Naive thymus-derived CD4-positive, alpha-beta T cell (primary cell): ENCODE measurements at regions not wholly inside any gene's neighbourhood (a gene's known extent, or its start where the extent isn't known, plus 50 kb on each side); places are given as distances from the start of the nearest gene placed in this dataset.

Experiments used
- ATAC-seq: fragments of 150-1000 bp; cut with Tn5 transposase; 2 replicates; pipeline ENCODE4 v1.10.0; 2021; ENCODE audit warnings: mild to moderate bottlenecking, moderate library complexity
- CTCF ChIA-PET: fragments of 350-600 bp; sonication (Branson Sonifier 250); formaldehyde crosslinking; loops from one replicate; lab custom pipeline; 2021; ENCODE audit warnings: antibody characterized with exemption; lab: Charles Lee
- POLR2A ChIA-PET: fragments of 350-600 bp; sonication (Branson Sonifier 250); formaldehyde crosslinking; loops from one replicate; lab custom pipeline; 2021; ENCODE audit warnings: antibody characterized with exemption, inconsistent platforms; lab: Charles Lee
- DNase-seq, 9 donors: peaks; one replicate each; pipeline versions ENCODE4 v3.0.0 to v3.0.0-alpha.2; 2020 to 2022; ENCODE audit warnings: mixed read lengths in 1 of 9
- H3K27ac ChIP-seq: one replicate; pipeline ENCODE4 v1.7.0; 2013; ENCODE audit warnings: mild to moderate bottlenecking, low read depth, low read length, moderate library complexity
- H3K27me3 ChIP-seq, 2 donors: one replicate each; pipeline ENCODE4 v1.7.0; 2013; ENCODE audit warnings: low read length in 2 of 2, mild to moderate bottlenecking in 2 of 2, moderate library complexity in 2 of 2; ENCODE audit not compliant: control insufficient read depth in 2 of 2, insufficient read depth in 2 of 2
- H3K36me3 ChIP-seq, 3 experiments: 1 replicate in 2 of 3; 2 replicates in 1 of 3; pipeline ENCODE4 v1.7.0; 2013; ENCODE audit warnings: low read length in 3 of 3, mild to moderate bottlenecking in 3 of 3, moderate library complexity in 1 of 3; ENCODE audit not compliant: insufficient read depth in 3 of 3, control insufficient read depth in 2 of 3
- H3K4me1 ChIP-seq, 2 donors: one replicate each; pipeline ENCODE4 v1.7.0; 2013; ENCODE audit warnings: low read length in 2 of 2, mild to moderate bottlenecking in 2 of 2, moderate library complexity in 1 of 2; ENCODE audit not compliant: control insufficient read depth in 2 of 2, insufficient read depth in 2 of 2
- H3K4me3 ChIP-seq: 2 replicates; pipeline ENCODE4 v1.7.0; 2013; ENCODE audit warnings: mild to moderate bottlenecking, low read length
- H3K9me3 ChIP-seq, 3 experiments: 1 replicate in 2 of 3; 2 replicates in 1 of 3; pipeline ENCODE4 v1.7.0; 2013; ENCODE audit warnings: low read length in 3 of 3; ENCODE audit not compliant: control insufficient read depth in 2 of 3
- H3K27ac Mint-ChIP-seq, 9 donors: one replicate each; pipeline ENCODE4 v1.8.0; 2020 to 2022; ENCODE audit warnings: mixed read lengths in 9 of 9, mild to moderate bottlenecking in 8 of 9, moderate library complexity in 5 of 9, inconsistent platforms in 2 of 9
- H3K27me3 Mint-ChIP-seq, 5 donors: one replicate each; pipeline ENCODE4 v1.8.0; 2021 to 2022; ENCODE audit warnings: mixed read lengths in 5 of 5, mild to moderate bottlenecking in 1 of 5
- H3K36me3 Mint-ChIP-seq, 5 donors: one replicate each; pipeline ENCODE4 v1.8.0; 2020 to 2022; ENCODE audit warnings: mixed read lengths in 5 of 5, mild to moderate bottlenecking in 3 of 5, inconsistent platforms in 1 of 5
- H3K4me1 Mint-ChIP-seq, 7 donors: one replicate each; pipeline ENCODE4 v1.8.0; 2020 to 2022; ENCODE audit warnings: mixed read lengths in 7 of 7, mild to moderate bottlenecking in 3 of 7, inconsistent platforms in 1 of 7
- H3K4me3 Mint-ChIP-seq, 10 donors: one replicate each; pipeline ENCODE4 v1.8.0; 2020 to 2022; ENCODE audit warnings: mild to moderate bottlenecking in 10 of 10, mixed read lengths in 10 of 10, moderate library complexity in 6 of 10, inconsistent platforms in 2 of 10
- H3K9me3 Mint-ChIP-seq, 11 donors: one replicate each; pipeline ENCODE4 v1.8.0; 2020 to 2022; ENCODE audit warnings: mixed read lengths in 11 of 11, mild to moderate bottlenecking in 4 of 11, inconsistent platforms in 1 of 11, moderate library complexity in 1 of 11
- intact Hi-C, 2 donors: fragments of 100-400 bp; cut with micrococcal nuclease; formaldehyde crosslinking; loops; one replicate each; pipeline ENCODE4 v1.15.1; 2023

DNA sequence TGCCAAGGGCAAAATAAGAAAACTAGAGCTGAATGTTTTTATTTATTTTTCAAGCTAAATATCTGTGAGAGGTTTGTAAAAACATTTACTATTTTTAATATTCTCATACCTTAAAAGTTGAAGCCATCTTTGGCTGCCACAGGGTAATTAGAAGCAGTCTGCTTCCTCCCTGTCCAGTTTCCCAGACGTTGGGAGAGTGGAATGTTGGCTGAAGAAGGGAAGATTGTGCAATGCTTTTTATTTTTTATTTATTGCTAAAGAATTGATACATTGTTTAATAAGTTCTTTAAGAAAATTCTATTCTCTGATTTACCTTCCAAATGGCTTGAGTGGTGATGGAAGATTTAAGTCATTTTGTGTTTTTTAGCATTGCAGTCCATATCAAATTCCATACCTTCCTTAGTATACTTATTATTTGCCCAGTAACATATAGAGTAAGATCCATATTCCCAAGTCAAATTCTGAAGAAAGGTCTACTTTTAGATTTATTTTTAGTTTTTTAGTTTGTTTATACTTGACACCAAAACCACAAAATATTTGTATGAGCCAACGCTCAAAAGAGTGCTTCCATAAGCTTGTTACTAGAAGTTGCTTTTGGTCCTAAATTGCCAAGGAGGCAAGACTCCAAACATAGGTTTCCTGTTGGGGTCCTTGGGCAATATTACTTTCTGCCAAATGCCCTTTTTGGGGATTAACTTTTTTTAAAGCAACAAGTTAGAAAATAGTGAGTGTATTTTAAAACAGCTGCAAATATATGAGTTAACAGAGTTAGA lies 124.0 kb upstream of the CPM start:
- ATAC-seq, result no peak
- H3K27me3 Mint-ChIP-seq, result peaks cover 0 to 4% (median 0%) of the 10 kb centered on the region in 5 donors
- H3K4me3 Mint-ChIP-seq, result no peak overlapping the region
- CTCF ChIA-PET, result interaction anchor here (1.1 kb wide), 1 partner anchor 9 kb away, joined by 4 read pairs; no protein-coding TSS in a partner anchor
- H3K36me3 ChIP-seq, result no peaks in the 10 kb centered on the region
- no peaks in the 10 kb centered on the region for H3K9me3 Mint-ChIP-seq
- H3K36me3 Mint-ChIP-seq, result no peaks in the 10 kb centered on the region
- no peak overlapping the region for H3K27ac Mint-ChIP-seq
- no peak overlapping the region for H3K27ac ChIP-seq
- H3K27me3 ChIP-seq, result no peaks in the 10 kb centered on the region
- POLR2A ChIA-PET, result interaction anchor here (0.6 kb wide), 1 partner anchor 390 kb away, joined by 3 read pairs; no protein-coding TSS in a partner anchor
- no peaks in the 10 kb centered on the region for H3K9me3 ChIP-seq
- no peak for DNase-seq
- H3K4me1 ChIP-seq, result no peaks in the 10 kb centered on the region
- intact Hi-C loops, result no loop called here
- H3K4me3 ChIP-seq, result no peak overlapping the region
- peaks cover 0 to 28% (median 0%) of the 10 kb centered on the region in 7 donors for H3K4me1 Mint-ChIP-seq

DNA sequence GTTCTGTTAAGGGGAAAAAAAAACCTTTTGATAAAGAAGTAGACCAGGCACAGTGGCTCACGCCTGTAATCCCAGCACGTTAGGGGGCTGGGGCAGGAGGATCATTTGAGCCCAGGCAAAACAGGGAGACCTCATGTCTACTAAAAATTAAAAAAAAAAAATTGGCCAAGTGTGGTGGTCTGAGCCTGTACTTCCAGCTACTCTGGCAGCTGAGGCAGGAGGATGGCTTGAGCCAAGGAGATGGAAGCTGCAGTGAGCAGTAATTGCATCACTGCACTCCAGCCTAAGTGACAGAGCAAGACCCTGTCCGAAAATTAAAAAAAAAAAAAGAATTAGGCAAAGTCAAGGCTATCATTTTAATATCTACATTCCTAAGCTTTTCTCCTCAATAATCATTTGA lies 124.8 kb upstream of the CPM start:
- Mint-ChIP-seq H3K27ac (no peak overlapping the region), H3K9me3 (no peaks in the 10 kb centered on the region), H3K36me3 (no peaks in the 10 kb centered on the region), H3K4me1 (peaks cover 0 to 22% (median 0%) of the 10 kb centered on the region in 7 donors), H3K27me3 (peaks cover 0 to 4% (median 0%) of the 10 kb centered on the region in 5 donors), H3K4me3 (no peak overlapping the region)
- ChIA-PET CTCF (no interaction called here), POLR2A (no interaction called here)
- Histone ChIP-seq H3K27ac (no peak overlapping the region), H3K27me3 (no peaks in the 10 kb centered on the region), H3K4me1 (no peaks in the 10 kb centered on the region), H3K4me3 (no peak overlapping the region), H3K36me3 (no peaks in the 10 kb centered on the region), H3K9me3 (no peaks in the 10 kb centered on the region)
- DNase-seq, result no peak
- ATAC-seq, result no peak
- intact Hi-C loops, result no loop called here

DNA sequence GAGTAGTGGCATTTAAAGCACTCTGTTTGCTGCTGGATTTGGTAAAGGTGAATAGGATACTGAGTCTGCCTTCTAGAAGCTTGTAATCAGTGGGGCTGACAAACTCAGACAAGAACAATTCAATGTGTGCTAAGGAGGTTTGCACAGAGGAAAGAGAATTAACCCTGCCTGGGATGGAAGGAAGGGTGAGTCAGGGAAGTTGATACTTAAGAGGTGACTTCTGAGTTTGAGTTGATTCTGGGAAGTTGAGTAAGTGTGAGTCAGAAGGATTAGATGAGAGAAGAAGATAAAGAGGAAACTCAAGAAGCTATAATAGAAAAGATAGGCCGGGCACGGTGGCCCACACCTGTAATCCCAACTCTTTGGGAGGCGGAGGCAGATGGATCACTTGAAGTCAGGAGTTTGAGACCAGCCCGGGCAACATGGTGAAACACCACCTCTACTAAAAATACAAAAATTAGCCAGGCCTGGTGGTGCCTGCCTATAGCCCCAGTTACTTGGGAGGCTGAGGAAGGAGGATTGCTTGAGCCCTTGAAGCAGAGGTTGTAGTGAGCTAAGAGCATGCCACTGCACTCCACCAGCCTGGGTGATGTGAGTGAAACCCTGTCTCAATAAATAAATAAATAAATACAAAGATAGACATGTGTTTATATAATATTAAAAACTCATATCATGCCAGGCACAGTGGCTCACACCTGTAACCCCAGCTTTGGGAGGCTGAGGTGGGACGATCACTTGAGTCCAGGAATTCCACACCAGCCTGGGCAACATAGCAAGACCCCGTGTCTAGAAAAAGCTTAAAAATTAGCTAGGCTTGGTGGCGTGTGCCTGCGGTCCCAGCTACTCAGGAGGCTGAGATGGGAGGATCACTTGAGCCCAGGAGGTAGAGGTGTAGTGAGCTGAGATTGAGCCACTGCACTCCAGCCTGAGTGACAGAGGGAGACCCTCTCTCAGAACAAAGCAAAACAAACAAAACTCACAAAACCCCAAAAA lies 126.8 kb upstream of the CPM start:
- ChIA-PET CTCF (no interaction called here), POLR2A (interaction anchor here (0.7 kb wide), 1 partner anchor 315 kb away, joined by 3 read pairs; no protein-coding TSS in a partner anchor)
- H3K27ac ChIP-seq, result no peak overlapping the region
- peak overlapping the region in 1 of 9 donors; percentile 2 for H3K27ac Mint-ChIP-seq
- no peaks in the 10 kb centered on the region for H3K27me3 ChIP-seq
- ATAC-seq (peak; percentile 72), DNase-seq (no peak)
- H3K27me3 Mint-ChIP-seq, result peaks cover 0 to 4% (median 0%) of the 10 kb centered on the region in 5 donors
- peaks cover 0 to 19% (median 0%) of the 10 kb centered on the region in 7 donors for H3K4me1 Mint-ChIP-seq
- no peaks in the 10 kb centered on the region for H3K36me3 ChIP-seq
- no peaks in the 10 kb centered on the region for H3K4me1 ChIP-seq
- H3K4me3 ChIP-seq, result no peak overlapping the region
- no peak overlapping the region for H3K4me3 Mint-ChIP-seq
- H3K9me3 ChIP-seq, result no peaks in the 10 kb centered on the region
- H3K36me3 Mint-ChIP-seq, result no peaks in the 10 kb centered on the region
- no peaks in the 10 kb centered on the region for H3K9me3 Mint-ChIP-seq
- intact Hi-C loops, result no loop called here

DNA sequence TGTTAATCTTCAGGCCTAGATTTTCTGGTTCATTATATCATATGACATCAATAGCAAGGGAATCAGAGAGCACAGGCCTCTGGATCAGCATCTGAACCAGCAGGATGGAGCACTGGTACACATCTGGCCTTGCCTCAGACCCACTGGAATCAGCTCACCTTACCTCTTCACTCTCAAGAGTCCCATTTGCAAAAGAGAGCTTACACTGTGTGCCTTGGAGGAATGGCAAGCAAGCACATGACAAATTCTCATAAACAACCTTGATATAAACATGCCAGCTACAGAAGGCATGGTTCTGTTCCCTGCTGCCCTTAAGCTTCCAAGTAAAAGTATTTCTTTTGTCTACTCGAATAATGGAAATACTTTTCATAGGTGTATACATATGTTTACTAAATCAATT lies 128.6 kb upstream of the CPM start:
- ATAC-seq (no peak), DNase-seq (no peak)
- Histone ChIP-seq H3K4me3 (no peak overlapping the region), H3K27me3 (no peaks in the 10 kb centered on the region), H3K36me3 (no peaks in the 10 kb centered on the region), H3K9me3 (no peaks in the 10 kb centered on the region), H3K4me1 (no peaks in the 10 kb centered on the region), H3K27ac (no peak overlapping the region)
- Mint-ChIP-seq H3K4me3 (no peak overlapping the region), H3K27me3 (no peaks in the 10 kb centered on the region), H3K4me1 (peaks cover 0 to 14% (median 0%) of the 10 kb centered on the region in 7 donors), H3K27ac (no peak overlapping the region), H3K36me3 (no peaks in the 10 kb centered on the region), H3K9me3 (no peaks in the 10 kb centered on the region)
- CTCF ChIA-PET, result interaction anchor here (0.6 kb wide), 1 partner anchor 151 kb away, joined by 3 read pairs; no protein-coding TSS in a partner anchor
- POLR2A ChIA-PET, result no interaction called here
- intact Hi-C loops, result no loop called here

DNA sequence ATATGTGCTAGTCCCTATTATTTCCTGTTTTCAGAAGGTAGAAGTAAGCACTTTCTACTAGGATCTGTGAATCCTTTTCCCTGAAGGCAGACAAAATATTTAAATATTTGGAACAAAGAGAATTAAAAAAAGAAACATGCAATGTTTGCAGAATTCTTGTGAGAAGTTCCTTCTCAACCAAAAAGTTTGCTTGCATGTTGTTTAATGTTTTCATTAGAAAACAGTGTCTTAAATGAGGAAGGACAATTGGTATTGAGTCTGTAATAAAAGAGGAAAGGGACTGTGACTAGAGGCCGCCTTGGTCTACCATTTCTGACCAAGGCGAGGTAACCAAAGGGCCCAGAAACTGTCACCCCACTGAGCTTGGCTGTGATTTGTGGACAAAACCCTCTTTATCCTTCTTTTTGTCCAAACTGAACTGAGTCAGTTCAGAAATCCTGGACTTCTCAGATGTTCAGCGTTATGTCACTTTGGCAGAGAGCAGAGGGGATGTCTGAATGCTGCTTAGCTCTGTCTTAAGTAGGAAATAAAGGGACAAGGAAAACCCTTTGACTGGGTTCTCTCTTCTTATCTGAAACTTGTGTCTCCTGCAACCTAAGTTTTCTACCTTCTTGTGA lies 129.8 kb upstream of the CPM start:
- Histone ChIP-seq H3K4me1 (no peaks in the 10 kb centered on the region), H3K27ac (no peak overlapping the region), H3K36me3 (no peaks in the 10 kb centered on the region), H3K27me3 (no peaks in the 10 kb centered on the region), H3K9me3 (no peaks in the 10 kb centered on the region), H3K4me3 (no peak overlapping the region)
- intact Hi-C loops, result no loop called here
- Mint-ChIP-seq H3K9me3 (no peaks in the 10 kb centered on the region), H3K36me3 (no peaks in the 10 kb centered on the region), H3K27me3 (no peaks in the 10 kb centered on the region), H3K27ac (no peak overlapping the region), H3K4me1 (peaks cover 0 to 15% (median 0%) of the 10 kb centered on the region in 7 donors), H3K4me3 (no peak overlapping the region)
- DNase-seq, result no peak
- POLR2A ChIA-PET, result no interaction called here
- CTCF ChIA-PET, result no interaction called here
- no peak for ATAC-seq

DNA sequence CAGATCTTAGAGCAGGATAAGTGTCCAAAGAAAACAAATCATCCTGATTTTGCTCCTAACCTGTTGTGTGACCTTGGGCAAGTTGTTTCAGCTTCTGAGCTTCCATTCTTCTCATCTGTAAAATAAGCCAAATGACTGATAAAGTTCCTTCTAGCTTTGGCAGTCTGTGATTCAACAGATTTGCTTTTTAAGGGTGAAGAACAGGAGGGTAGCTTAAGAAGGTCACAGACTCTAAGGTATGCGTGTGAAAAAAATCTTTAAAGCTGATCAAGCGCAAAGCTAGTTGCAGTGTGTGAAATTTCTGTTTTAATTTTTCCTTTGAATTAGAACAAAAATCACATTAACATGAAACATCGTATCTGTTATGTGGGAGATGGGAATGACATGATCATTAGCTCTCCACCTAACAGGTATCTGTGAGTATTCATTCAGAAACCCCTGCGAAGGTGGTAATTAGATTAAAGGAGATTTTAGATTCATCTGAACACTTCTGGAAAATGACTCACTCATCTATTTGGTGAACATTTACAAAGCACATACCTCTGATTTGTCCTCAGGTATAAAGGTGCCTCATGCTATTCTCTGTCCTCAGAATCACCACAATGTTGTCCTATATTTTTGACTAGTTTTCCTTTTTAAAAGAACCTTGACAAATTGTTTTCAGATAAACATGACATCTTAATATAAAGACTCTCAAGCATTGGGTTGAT lies 131.9 kb upstream of the CPM start:
- Mint-ChIP-seq H3K27ac (no peak overlapping the region), H3K27me3 (no peaks in the 10 kb centered on the region)
- CTCF ChIA-PET, result no interaction called here

More for the DNA sequence above, 131.9 kb upstream of the CPM start:
- no peaks in the 10 kb centered on the region for H3K9me3 Mint-ChIP-seq
- ATAC-seq (no peak), DNase-seq (no peak)
- Histone ChIP-seq H3K9me3 (no peaks in the 10 kb centered on the region), H3K27ac (no peak overlapping the region), H3K36me3 (no peaks in the 10 kb centered on the region), H3K4me1 (no peaks in the 10 kb centered on the region), H3K4me3 (no peak overlapping the region), H3K27me3 (no peaks in the 10 kb centered on the region)
- peaks cover 0 to 7% (median 0%) of the 10 kb centered on the region in 7 donors for H3K4me1 Mint-ChIP-seq
- no peak overlapping the region for H3K4me3 Mint-ChIP-seq
- no peaks in the 10 kb centered on the region for H3K36me3 Mint-ChIP-seq
- intact Hi-C loops, result no loop called here
- POLR2A ChIA-PET, result no interaction called here
